IPS-20b (cell line): ENCODE measurements at regions not wholly inside any gene's neighbourhood (a gene's known extent, or its start where the extent isn't known, plus 50 kb on each side); places are given as distances from the start of the nearest gene placed in this dataset.

Experiments used
- H3K27ac ChIP-seq: one replicate; pipeline ENCODE4 v1.5.1; 2013; ENCODE audit warnings: low read length
- H3K27me3 ChIP-seq: 2 replicates; pipeline ENCODE4 v1.6.1; 2013; ENCODE audit warnings: mild to moderate bottlenecking, low read length, inconsistent platforms; ENCODE audit not compliant: insufficient read depth
- H3K36me3 ChIP-seq: 2 replicates; pipeline ENCODE4 v1.6.1; 2013; ENCODE audit warnings: low read depth, mild to moderate bottlenecking, inconsistent platforms, low read length, moderate library complexity; ENCODE audit not compliant: insufficient read depth
- H3K4me1 ChIP-seq: 2 replicates; pipeline ENCODE4 v1.6.1; 2013; ENCODE audit warnings: mild to moderate bottlenecking, control low read depth, inconsistent platforms, low read length, moderate library complexity; ENCODE audit not compliant: insufficient read depth
- H3K4me3 ChIP-seq: 2 replicates; pipeline ENCODE4 v1.5.1; 2013; ENCODE audit warnings: mild to moderate bottlenecking, low read length, inconsistent platforms
- H3K9ac ChIP-seq: 2 replicates; pipeline ENCODE4 v1.6.1; 2013; ENCODE audit warnings: low read depth, mild to moderate bottlenecking, inconsistent platforms, low read length, moderate library complexity
- H3K9me3 ChIP-seq: 2 replicates; pipeline ENCODE4 v1.6.1; 2013; ENCODE audit warnings: mild to moderate bottlenecking, low read depth, low read length, inconsistent platforms; ENCODE audit not compliant: insufficient read depth

GRCh38 chr13:55990631-55991030 lies 1150.1 kb upstream of the PRR20A start:
- 0 out of 2 replicates have a peak, but pooled peaks cover 2% of the 10 kb centered on the region for H3K4me1 ChIP-seq

DNA sequence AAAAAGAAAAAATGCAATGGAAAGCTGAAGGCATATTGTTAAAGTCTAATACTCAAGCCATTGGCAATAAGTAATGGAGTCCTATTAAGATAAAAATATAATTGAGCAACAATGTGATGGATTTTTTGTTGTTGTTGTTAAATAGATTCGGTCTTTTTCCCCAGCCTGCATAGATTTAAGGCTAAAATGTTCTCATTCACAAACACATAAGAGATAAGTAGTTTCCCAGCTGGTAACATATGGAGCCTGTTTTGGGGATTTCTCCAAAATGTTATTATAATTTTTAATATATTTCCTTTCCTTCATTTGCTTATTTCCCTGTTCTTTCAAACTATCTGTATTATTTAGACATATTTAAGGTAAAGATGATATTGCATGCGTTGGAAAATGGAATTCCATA lies 1149.1 kb upstream of the PRR20A start:
- no peak overlapping the region for H3K4me3 ChIP-seq
- H3K36me3 ChIP-seq = no peaks in the 10 kb centered on the region
- H3K27me3 ChIP-seq = no peaks in the 10 kb centered on the region
- H3K9me3 ChIP-seq = no peaks in the 10 kb centered on the region; the same call in 1 of the 2 replicates
- 0 out of 2 replicates have a peak, but pooled peaks cover 2% of the 10 kb centered on the region for H3K4me1 ChIP-seq
- H3K27ac ChIP-seq = no peak overlapping the region
- no peak overlapping the region for H3K9ac ChIP-seq

More at GRCh38 chr13:55990631-55991030, 1150.1 kb upstream of the PRR20A start:
- Histone ChIP-seq H3K27me3 (no peaks in the 10 kb centered on the region), H3K4me3 (no peak overlapping the region), H3K9ac (no peak overlapping the region), H3K36me3 (no peaks in the 10 kb centered on the region), H3K27ac (no peak overlapping the region), H3K9me3 (no peaks in the 10 kb centered on the region; the same call in 1 of the 2 replicates)

DNA sequence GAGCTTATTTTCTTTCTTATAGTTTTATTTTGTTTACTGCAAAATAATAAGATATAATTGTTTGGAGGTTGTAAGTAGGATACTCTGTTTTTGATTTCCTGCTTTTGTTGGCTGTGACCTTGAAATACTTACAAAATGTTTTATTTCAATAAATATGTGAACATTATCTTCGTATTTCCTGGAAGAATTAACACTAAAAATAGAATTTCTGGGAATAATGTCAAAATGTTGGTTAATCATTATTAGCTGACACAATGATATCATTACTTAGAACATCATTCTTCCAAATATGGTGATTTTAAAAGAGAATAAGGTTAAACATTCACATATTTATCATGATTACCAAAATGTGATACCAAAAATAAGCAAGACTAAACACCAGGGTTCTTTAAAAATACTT lies 1148.6 kb upstream of the PRR20A start:
- Histone ChIP-seq H3K27ac (no peak overlapping the region), H3K9ac (no peak overlapping the region), H3K4me1 (0 out of 2 replicates have a peak, but pooled peaks cover 2% of the 10 kb centered on the region), H3K9me3 (no peaks in the 10 kb centered on the region), H3K27me3 (no peaks in the 10 kb centered on the region), H3K36me3 (no peaks in the 10 kb centered on the region), H3K4me3 (no peak overlapping the region)

- no peak overlapping the region for H3K4me3 ChIP-seq
Observed at GRCh38 chr13:55999709-56000108, 1141.0 kb upstream of the PRR20A start.

GRCh38 chr13:56009418-56009817 lies 1131.3 kb upstream of the PRR20A start:
- no peak overlapping the region for H3K27ac ChIP-seq
- H3K27me3 ChIP-seq = no peaks in the 10 kb centered on the region
- H3K4me3 ChIP-seq = no peak overlapping the region
- no peak overlapping the region for H3K9ac ChIP-seq
- no peaks in the 10 kb centered on the region for H3K9me3 ChIP-seq
- no peaks in the 10 kb centered on the region for H3K4me1 ChIP-seq
- H3K36me3 ChIP-seq = no peaks in the 10 kb centered on the region

More at GRCh38 chr13:55999709-56000108, 1141.0 kb upstream of the PRR20A start:
- H3K27me3 ChIP-seq = no peaks in the 10 kb centered on the region
- H3K27ac ChIP-seq = no peak overlapping the region
- H3K9ac ChIP-seq = no peak overlapping the region
- no peaks in the 10 kb centered on the region for H3K36me3 ChIP-seq
- H3K4me1 ChIP-seq = 0 out of 2 replicates have a peak, but pooled peaks cover under 1% of the 10 kb centered on the region
- peaks cover 11% of the 10 kb centered on the region for H3K9me3 ChIP-seq

GRCh38 chr13:56012644-56013043 lies 1128.1 kb upstream of the PRR20A start:
- Histone ChIP-seq H3K9ac (no peak overlapping the region), H3K4me3 (no peak overlapping the region), H3K27ac (no peak overlapping the region), H3K4me1 (peaks cover 8% of the 10 kb centered on the region; the same call in 1 of the 2 replicates), H3K36me3 (no peaks in the 10 kb centered on the region), H3K27me3 (no peaks in the 10 kb centered on the region), H3K9me3 (no peaks in the 10 kb centered on the region)

- no peak overlapping the region for H3K27ac ChIP-seq
- no peaks in the 10 kb centered on the region for H3K36me3 ChIP-seq
- H3K27me3 ChIP-seq = no peaks in the 10 kb centered on the region
- peaks cover 8% of the 10 kb centered on the region; the same call in 1 of the 2 replicates for H3K4me1 ChIP-seq
- no peaks in the 10 kb centered on the region for H3K9me3 ChIP-seq
- H3K4me3 ChIP-seq = no peak overlapping the region
- no peak overlapping the region for H3K9ac ChIP-seq
Observed at GRCh38 chr13:56015919-56016318, 1124.8 kb upstream of the PRR20A start.

DNA sequence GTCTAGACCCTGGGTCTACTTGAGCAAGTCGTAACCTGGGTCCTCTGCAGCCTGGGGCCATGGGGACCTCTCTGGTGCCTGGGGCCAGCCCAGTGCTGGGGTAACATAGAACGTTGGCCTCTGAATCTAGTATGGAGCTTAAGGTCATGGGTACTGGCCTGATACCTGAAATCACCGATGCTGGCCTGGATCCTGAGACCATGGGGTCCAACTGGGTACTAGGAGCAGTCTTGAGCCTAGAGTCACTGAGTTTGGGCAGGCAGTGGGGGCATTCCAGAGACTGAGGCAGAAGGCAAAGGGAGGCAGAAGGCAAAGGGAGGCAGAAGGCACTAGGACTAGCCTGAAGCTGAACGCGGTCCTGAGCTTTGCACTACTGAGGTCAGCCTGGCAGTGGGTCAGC lies 1121.1 kb upstream of the PRR20A start:
- H3K4me3 ChIP-seq = no peak overlapping the region
- H3K9ac ChIP-seq = no peak overlapping the region
- H3K27ac ChIP-seq = no peak overlapping the region
- no peaks in the 10 kb centered on the region for H3K36me3 ChIP-seq
- no peaks in the 10 kb centered on the region for H3K27me3 ChIP-seq
- H3K4me1 ChIP-seq = peaks cover 8% of the 10 kb centered on the region; the same call in 1 of the 2 replicates
- H3K9me3 ChIP-seq = no peaks in the 10 kb centered on the region

GRCh38 chr13:56020425-56020824 lies 1120.3 kb upstream of the PRR20A start:
- H3K4me1 ChIP-seq = peaks cover 8% of the 10 kb centered on the region; the same call in 1 of the 2 replicates

DNA sequence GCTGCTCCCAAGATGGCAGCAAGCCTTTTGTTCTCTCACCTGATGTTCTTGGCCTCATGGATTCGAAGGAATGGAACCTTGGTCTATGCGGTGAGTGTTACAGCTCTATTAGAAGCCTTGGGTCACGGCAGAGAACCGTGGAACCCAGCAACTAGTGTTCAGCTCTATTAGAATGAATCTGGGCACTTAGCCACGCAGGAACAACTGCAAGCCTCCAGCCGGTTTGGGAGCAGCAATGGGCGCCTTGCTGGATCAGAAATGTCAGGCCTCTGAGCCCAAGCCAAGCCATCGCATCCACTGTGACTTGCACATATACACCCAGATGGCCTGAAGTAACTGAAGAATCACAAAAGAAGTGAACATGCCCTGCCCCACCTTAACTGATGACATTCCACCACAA lies 1100.7 kb upstream of the PRR20A start:
- Histone ChIP-seq H3K27me3 (no peaks in the 10 kb centered on the region), H3K9ac (no peak overlapping the region), H3K36me3 (no peaks in the 10 kb centered on the region), H3K4me1 (no peaks in the 10 kb centered on the region), H3K9me3 (no peaks in the 10 kb centered on the region), H3K27ac (no peak overlapping the region), H3K4me3 (no peak overlapping the region)

More at GRCh38 chr13:56020425-56020824, 1120.3 kb upstream of the PRR20A start:
- H3K9ac ChIP-seq = no peak overlapping the region
- no peaks in the 10 kb centered on the region for H3K9me3 ChIP-seq
- H3K4me3 ChIP-seq = no peak overlapping the region
- H3K27ac ChIP-seq = no peak overlapping the region
- H3K36me3 ChIP-seq = no peaks in the 10 kb centered on the region
- no peaks in the 10 kb centered on the region for H3K27me3 ChIP-seq

GRCh38 chr13:56066321-56066720 lies 1074.4 kb upstream of the PRR20A start:
- Histone ChIP-seq H3K9ac (no peak overlapping the region), H3K36me3 (no peaks in the 10 kb centered on the region), H3K4me3 (no peak overlapping the region), H3K9me3 (no peaks in the 10 kb centered on the region), H3K27me3 (no peaks in the 10 kb centered on the region), H3K27ac (no peak overlapping the region), H3K4me1 (no peaks in the 10 kb centered on the region)

DNA sequence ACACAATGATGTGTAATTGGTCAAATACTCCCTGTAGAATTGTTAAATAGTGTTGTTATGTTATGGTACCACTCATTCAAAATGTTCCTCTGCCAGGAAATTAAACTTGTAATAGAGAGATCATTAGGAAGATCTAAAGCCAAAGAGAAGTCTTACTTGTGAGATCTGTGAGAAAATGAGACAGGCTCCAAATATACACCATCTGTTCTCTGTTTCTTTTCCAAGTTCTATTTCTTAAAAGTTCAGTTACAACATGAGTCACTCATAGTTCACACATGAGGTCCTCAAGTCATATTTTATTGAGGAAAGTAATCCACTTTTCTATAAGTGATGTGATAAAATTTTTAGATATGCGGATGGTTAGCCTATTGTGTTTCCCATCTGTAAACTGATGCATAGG lies 1038.1 kb upstream of the PRR20A start:
- Histone ChIP-seq H3K9me3 (no peaks in the 10 kb centered on the region), H3K9ac (no peak overlapping the region), H3K36me3 (no peaks in the 10 kb centered on the region), H3K27ac (no peak overlapping the region), H3K27me3 (no peaks in the 10 kb centered on the region), H3K4me3 (no peak overlapping the region), H3K4me1 (no peaks in the 10 kb centered on the region; the same call in 1 of the 2 replicates)
